Dermis microvascular lymphatic vessel endothelial cell (primary cell): ENCODE measurements at regions not wholly inside any gene's neighbourhood (a gene's known extent, or its start where the extent isn't known, plus 50 kb on each side); places are given as distances from the start of the nearest gene placed in this dataset.
"Not testable (repeated sequence)": the region's sequence is repeated elsewhere in the genome, so short reads cannot be mapped to it uniquely, and the experiment has no call there.

Experiments used
- DNase-seq, 2 donors: peaks; one replicate each; pipeline versions ENCODE4 v3.0.0 to v3.0.0-alpha.2; 2010; ENCODE audit warnings: low read depth in 2 of 2

DNA sequence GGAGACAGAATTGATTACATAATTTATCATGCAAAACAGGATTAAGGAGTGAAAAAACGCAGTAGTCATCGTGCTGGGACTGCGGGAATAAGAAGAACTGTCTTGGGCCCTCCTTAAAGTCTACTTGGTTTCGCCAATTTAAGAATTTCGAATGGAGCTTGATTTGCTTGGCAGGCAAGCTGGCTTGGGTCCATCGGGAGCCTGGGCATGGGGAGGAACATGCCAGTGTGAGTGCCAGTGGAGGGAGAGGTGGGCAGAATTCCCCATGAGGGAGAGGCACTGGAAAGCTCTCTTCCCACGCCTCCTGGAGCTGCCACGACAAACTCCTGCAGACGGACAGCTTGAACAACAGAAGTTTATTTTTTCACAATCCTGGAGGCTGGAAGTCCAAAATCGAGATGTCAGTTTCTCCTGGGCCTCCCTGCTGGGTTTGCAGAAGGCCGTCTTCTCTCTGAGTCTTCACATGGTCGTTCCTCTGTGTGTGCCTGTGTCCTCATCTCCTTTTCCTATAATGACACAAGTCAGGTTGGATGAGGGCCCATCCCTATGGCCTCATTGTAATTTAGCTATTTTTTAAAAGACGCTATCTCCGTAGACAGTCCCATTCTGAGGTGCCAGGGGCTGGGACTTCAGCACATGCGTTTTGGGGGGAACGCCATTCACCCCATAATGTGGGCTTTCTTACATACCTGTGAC lies 528.7 kb upstream of the DPP6 start:
- no peak for DNase-seq

DNA sequence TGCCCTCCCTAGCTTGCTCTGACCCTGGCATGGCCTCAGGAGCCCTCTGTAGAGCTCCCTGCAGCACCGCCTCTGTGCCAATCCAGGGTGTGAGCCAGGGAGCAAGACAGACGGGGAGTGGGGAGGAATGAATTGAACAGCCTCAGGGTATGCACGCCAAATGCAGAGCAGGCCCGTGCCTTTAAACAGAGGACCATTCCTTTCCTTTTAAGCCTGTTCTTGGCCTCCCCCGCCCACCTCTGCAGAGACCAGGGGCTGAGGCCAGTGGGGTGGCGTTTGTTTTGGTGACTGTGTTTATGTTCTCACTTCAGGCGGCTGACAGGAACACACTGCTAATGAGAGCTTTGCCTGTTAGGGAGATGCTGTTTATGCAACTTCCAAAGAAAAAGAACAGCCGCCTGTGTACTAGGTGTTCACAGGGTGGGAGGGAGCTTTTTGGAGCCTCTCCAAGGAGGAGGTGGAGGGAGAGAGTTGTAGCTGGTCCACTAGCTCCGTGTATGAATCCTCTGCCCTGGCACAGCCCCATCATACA lies 528.1 kb upstream of the DPP6 start:
- no peak for DNase-seq

- DNase-seq: no peak
Observed at GRCh38 chr7:153529100-153529499, 523.1 kb upstream of the DPP6 start.

DNA sequence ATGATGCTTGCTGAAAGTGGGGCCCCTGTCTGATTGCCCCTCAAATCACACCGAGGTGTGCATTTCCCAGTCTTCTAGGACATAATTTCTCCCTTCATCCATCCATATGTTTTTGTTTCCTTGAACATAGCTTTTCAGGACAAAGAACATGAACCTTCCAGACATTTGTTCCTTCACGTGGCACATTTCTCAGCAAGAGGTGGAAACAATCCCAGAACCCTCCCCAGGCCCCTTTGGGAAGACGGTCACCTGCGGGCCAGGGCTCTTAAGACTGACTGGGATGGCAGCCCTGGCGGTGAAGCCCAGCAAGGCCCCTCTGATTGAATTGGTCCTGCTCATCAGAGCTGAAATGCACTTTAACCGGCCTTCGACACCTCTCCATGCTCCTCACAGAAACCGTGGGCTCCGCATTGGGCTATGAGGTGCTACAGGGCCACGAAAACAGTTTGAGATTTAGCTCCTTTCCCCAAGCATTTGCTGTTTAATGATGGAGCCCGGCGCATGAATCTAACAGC lies 522.5 kb upstream of the DPP6 start:
- DNase-seq: no peak

DNA sequence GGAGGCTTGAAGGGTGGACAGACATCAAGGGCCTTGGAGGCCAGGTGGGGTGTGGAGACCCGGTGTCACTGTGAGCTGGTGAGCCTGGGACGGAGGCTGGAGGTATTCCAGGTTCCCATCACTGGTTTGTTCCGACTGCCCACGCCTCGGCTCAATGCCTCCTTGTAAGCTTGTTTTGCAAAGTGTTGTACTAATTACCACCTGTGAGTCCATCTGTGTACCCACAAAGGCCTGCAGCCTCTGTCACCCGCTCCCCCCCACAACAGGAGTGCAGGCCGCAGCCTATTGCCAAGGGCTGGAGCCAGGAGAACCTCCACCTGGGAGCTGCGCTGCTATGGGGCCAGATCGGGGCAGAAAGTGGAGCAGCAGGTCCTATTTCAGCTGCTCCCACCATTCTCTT lies 521.8 kb upstream of the DPP6 start:
- no peak for DNase-seq

GRCh38 chr7:153532326-153532725 lies 519.9 kb upstream of the DPP6 start:
- no peak for DNase-seq

GRCh38 chr7:153537271-153537670 lies 514.9 kb upstream of the DPP6 start:
- DNase-seq: no peak

DNA sequence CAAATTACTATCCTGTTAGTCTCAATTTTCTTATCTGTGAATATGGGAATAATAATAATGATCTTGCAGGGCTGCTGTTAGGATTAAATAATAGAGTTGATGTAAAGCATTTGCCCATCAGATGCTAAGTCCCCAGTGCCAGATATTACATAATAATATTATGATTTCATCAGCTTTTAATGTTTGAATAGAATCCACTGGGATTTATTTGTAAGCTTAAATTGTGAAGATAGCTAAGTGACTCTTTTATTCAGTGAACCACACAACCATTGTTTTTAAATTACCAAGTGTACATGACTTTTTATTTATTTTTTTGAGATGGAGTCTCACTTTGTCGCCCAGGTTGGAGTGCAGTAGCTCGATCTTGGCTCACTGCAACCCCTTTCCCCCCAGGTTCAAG lies 510.3 kb upstream of the DPP6 start:
- no peak for DNase-seq

GRCh38 chr7:153543232-153543631 lies 509.0 kb upstream of the DPP6 start:
- no peak for DNase-seq

- no peak for DNase-seq
Observed at GRCh38 chr7:153550173-153550572, 502.0 kb upstream of the DPP6 start.

DNA sequence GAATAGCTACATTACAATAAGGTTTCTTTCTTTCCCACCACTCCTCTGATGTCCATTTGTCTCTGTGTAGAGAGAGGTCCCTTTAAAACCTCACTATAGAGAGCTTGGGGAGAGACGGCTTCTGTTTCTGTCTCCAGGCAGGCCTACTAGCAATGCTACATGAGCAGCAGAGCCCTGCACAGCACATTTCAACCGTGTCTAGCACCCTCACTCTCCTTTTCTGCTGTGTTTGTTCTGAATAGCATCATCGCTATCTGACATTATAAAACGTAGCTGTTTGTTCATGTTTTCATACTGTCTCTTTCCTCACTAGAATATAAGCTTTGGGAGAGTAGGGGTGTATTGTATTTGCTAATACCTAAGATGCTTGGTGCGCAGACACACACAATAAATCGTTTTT lies 487.8 kb upstream of the DPP6 start:
- DNase-seq: no peak

DNA sequence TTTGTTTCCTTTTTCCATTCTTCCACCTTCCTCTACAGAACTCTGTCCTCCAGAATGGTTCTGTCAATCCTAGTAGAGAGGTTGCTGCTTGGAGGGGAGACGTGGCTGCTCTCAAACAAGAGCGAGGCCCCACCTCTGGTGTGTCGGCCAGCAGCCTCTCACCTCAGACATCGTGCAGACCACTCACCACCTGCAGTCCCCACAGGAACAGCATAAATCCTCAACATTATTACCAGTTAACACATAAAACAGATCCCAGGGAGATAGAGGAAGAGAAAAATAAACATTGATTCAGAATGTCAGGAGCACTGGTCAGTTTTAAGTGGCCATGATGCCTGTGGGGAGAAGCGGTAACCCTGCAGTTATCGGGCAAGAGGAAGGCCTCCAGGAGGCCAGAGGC lies 485.9 kb upstream of the DPP6 start:
- no peak for DNase-seq

- DNase-seq: no peak
Observed at GRCh38 chr7:153567426-153567825, 484.8 kb upstream of the DPP6 start.

DNA sequence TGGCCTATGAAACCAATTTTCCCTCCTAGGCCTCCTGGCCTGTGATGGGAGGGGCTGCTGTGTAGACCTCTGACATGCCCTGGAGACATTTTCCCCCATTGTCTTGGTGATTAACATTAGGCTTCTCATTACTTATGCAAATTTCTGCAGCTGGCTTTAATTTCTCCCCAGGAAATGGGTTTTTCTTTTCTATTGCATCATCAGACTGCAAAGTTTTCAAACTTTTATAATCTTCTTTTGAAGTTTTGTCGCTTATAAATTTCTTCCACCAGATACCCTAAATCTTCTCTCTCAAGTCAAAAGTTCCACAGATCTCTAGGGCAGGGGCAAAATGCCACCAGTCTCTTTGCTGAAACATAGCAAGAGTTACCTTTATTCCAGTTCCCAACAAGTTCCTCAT lies 482.7 kb upstream of the DPP6 start:
- DNase-seq: not testable (repeated sequence)

DNA sequence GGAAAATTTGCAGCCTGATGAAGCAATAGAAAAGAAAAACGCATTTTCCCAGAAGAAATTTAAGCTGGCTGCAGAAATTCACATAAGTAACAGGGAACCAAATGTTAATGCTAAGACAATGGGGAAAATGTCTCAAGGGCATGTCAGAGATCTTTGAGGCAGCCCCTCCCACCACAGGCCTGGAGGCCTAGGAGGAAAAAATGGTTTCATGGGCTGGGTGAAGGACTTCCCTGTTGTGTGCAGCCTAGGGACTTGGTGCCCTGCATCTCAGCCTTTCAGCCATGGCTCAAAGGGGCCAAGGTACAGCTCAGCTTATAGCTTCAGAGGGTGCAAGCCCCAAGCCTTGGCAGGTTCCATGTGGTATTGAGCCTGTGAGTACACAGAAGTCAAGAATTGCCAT lies 476.1 kb upstream of the DPP6 start:
- DNase-seq: no peak

DNA sequence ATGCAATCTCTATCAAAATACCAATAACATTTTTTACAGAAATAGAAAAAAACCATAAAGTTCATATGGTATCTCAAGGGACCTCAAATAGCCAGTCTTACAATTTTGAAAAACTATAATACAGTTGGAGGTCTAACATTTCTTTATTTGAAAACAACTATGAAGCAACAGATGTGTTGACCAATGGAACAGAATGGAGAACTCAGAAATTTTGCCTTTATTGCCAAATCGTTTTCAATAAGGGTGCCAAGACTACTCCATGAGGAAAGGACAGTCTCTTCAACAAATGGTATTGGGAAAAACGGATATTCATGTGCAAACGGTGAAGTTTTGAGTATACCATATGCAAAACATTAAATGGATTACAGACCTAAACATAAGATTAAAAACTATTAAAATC lies 470.8 kb upstream of the DPP6 start:
- DNase-seq: no peak

- DNase-seq: no peak
Observed at GRCh38 chr7:153584132-153584531, 468.1 kb upstream of the DPP6 start.

DNA sequence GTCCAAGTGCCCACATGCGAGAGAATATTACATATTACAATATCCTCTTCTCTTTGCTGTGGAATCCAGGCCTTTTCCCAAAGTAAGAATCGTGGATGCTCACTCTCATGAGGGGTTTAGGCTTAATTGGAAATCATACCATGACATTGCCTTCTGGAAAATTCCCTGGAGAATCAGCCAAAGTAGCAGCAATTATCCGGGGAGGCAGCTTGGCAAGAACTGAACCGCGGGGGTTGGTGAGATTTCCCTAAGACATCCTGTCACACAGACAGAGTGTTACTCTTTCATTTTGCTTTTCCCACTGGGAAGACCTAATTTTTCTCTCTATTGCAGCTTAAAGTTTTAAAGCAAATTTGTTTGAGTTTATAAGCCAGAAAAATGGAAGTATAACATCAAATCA lies 463.6 kb upstream of the DPP6 start:
- DNase-seq: no peak

GRCh38 chr7:153590136-153590535 lies 462.1 kb upstream of the DPP6 start:
- no peak for DNase-seq

- no peak for DNase-seq
Observed at GRCh38 chr7:153590571-153590970, 461.6 kb upstream of the DPP6 start.

DNA sequence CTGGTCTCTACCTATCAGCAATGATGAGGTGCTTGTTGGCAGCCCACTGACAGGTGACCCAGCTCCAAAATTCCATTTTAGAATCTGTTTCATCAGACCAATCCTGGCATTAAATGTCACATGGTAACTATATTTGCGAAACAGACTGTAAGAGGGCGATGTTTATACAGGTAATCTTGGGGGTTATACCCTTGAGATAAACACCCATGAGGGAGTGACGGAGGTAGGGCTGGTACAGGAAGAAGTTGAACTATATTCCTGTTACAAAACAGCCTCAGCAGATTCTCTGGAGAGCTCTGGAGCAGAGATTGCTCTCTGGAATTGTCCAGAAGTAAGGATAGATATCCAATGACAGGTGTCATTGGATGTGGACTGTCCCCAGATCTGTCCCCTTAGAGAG lies 444.8 kb upstream of the DPP6 start:
- DNase-seq: no peak

DNA sequence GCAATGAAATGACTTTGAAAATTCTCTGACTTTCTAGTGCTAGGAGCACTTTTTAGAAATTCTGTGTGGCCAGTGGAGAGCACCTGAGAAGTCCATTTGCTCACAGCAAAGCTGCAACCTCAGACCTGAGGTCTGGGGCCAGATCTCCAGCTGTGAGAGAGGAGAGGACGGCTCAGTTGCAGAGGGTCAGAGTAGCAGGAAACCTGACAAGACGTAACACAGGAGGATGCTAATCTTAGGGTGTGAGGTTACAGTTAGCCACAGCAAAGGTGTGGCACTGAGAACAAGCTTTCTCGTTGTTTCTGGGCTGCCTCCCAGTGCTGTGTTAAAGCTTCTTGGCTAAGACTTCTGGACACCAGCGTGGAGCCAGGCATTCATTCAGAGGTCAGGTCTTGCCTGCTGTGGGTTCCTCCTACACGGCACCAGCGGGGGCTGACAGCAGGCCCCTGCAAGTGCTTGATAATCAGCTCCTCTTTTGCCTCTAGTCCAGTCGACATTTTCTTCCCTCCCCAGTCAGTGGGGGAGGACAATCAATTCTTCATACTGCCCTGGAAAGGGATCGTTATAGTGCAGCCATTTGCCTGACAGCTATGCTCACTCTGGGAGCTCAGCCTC lies 435.4 kb upstream of the DPP6 start:
- no peak for DNase-seq

DNA sequence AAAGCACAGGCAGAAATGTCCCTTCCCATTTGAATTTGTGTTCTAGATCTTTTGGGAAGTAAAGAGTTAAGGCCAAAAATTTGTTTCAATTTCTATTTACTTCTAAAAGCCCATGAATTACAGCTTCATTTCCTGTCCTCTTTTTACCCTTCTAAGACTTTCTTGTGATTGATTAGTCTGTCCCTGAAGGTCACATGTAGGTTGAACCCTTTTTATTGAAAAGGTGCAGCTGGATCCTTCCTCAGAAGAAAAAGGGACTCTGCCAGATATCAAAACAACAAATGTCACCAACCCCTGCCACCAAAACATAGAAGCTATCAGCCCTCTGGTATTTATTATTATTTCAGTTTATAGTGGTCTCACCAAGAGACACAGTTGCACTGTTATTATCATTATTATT lies 424.9 kb upstream of the DPP6 start:
- no peak for DNase-seq
